Ovary (tissue), 7 donors: ENCODE measurements at regions not wholly inside any gene's neighbourhood (a gene's known extent, or its start where the extent isn't known, plus 50 kb on each side); places are given as distances from the start of the nearest gene placed in this dataset.

Experiments
- DNase-seq, 5 donors: peaks; one replicate each; pipeline ENCODE4 v3.0.0-alpha.2; 2019 to 2020
- H3K27ac ChIP-seq, 2 donors: fragments of 200-600 bp; one replicate each; pipeline versions ENCODE4 v1.5.1 to v1.8.0; 2019 to 2022
- H3K27me3 ChIP-seq: fragments of 200-600 bp; one replicate; pipeline ENCODE4 v1.8.0; 2022
- H3K36me3 ChIP-seq: fragments of 200-600 bp; sonication (generic); one replicate; pipeline ENCODE4 v1.5.1; 2019
- H3K4me1 ChIP-seq: one replicate; pipeline ENCODE4 v1.8.1; 2013; ENCODE audit warnings: mild to moderate bottlenecking, moderate library complexity; ENCODE audit not compliant: insufficient read depth
- H3K4me3 ChIP-seq: fragments of 200-600 bp; sonication (generic); one replicate; pipeline ENCODE4 v1.5.1; 2017
- H3K9me3 ChIP-seq, 2 donors: fragments of 200-600 bp in 1 of 2; sonication (generic) in 1 of 2; one replicate each; pipeline versions ENCODE4 v1.5.1 to v1.8.1; 2013 to 2019; ENCODE audit warnings: mild to moderate bottlenecking in 1 of 2, moderate library complexity in 1 of 2
- EP300 ChIP-seq: sonication (generic); formaldehyde crosslinking; IDR thresholded peaks from one replicate; pipeline ENCODE4 v1.6.1; 2017; ENCODE audit warnings: antibody characterized with exemption
- POLR2A ChIP-seq: fragments of 450-650 bp; IDR thresholded peaks from one replicate; pipeline ENCODE4 v1.6.1; 2017; ENCODE audit warnings: antibody characterized with exemption, mild to moderate bottlenecking, moderate library complexity
- WGBS, 3 donors: extraction: QIAGEN DNeasy Blood & Tissue Kit in 1 of 3; methylation state at CpG; one replicate each; pipeline versions ENCODE4 v1.1.5 to v1.1.7; 2013 to 2017; 5-methylcytosine and 5-hydroxymethylcytosine counted together
- intact Hi-C, 4 donors: fragments of 100-400 bp; cut with DNase I; formaldehyde crosslinking; loops; one replicate each; pipeline versions ENCODE4 v1.11.0 to v1.15.1; 2022 to 2023
- TF ChIP-seq, protein P1 (sequence below), 3 donors: fragments of 450-650 bp in 2 of 3; fragments of 200-600 bp in 1 of 3; IDR thresholded peaks; one replicate each; pipeline versions ENCODE4 v1.5.1 to v1.8.0; 2016 to 2022; ENCODE audit warnings: antibody characterized with exemption in 3 of 3, mild to moderate bottlenecking in 1 of 3
- donor health status: DM: no; HTN: no; CAD: no; lungs with moderate emphysema.
- donor health status: DM: no; HTN: no; CAD: no.
- donor health status: Bipolar disorder and iron deficiency.
- donor health status: DM: no; HTN: no; CAD: no.
- donor health status: DM: yes; HTN: yes; CAD: no.

DNA sequence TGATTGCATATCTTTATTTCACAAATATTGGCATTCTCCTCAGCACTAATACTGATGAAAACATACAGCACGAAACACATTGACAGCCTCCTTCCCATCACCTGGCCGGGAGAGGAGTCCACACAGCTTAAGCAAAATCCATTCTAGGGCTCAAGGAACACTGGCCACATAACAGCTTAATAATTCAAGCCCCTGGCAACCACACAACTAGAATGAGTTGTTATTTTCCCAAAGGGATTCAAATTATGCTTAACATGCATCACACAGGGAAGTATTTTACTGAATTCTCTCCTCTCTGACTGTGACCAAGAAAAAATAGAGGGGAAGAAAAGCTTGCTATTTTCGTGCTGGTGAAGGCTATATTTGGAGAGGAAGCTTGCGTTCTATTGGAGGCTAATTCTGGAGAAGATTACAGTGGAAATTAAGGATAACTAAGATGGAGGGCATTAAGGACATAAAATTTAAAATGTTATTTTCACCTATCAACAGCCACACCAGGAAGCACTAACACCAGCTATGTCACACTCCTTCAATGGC lies 198.5 kb downstream of the ADGRG6 start:
- H3K27me3 ChIP-seq = no peaks in the 10 kb centered on the region
- TF ChIP-seq EP300 (no peak), POLR2A (no peak)
- TF ChIP-seq, protein P1, sequence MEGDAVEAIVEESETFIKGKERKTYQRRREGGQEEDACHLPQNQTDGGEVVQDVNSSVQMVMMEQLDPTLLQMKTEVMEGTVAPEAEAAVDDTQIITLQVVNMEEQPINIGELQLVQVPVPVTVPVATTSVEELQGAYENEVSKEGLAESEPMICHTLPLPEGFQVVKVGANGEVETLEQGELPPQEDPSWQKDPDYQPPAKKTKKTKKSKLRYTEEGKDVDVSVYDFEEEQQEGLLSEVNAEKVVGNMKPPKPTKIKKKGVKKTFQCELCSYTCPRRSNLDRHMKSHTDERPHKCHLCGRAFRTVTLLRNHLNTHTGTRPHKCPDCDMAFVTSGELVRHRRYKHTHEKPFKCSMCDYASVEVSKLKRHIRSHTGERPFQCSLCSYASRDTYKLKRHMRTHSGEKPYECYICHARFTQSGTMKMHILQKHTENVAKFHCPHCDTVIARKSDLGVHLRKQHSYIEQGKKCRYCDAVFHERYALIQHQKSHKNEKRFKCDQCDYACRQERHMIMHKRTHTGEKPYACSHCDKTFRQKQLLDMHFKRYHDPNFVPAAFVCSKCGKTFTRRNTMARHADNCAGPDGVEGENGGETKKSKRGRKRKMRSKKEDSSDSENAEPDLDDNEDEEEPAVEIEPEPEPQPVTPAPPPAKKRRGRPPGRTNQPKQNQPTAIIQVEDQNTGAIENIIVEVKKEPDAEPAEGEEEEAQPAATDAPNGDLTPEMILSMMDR (IDR thresholded peaks at IDR 0.05) = no peak
- DNase-seq = no peak
- no peaks in the 10 kb centered on the region for H3K9me3 ChIP-seq
- 40 to 54% (median 45%) methylated on average over 4 of the region's 4 CpGs for WGBS, 3 donors
- no peak overlapping the region for H3K4me3 ChIP-seq
- H3K27ac ChIP-seq = no peak overlapping the region
- H3K36me3 ChIP-seq = no peaks in the 10 kb centered on the region
- intact Hi-C loops = no loop called here
- no peaks in the 10 kb centered on the region for H3K4me1 ChIP-seq

DNA sequence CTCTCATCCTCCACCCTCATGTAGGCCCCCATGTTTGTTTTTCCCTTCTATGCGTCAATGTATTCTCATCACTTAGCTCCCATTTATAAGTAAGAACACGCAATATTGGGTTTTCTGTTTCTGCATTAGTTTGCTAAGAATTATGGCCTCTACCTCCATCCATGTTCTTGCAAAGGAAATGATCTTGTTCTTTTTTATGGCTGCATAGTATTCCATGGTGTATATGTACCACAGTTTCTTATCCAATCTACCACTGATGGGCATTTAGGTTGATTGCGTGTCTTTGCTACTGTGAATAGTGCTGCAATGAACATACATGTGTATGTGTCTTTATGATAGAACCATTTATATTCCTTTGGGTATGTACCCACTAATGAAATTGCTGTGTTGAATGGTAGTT lies 200.0 kb downstream of the ADGRG6 start:
- no peak overlapping the region for H3K27ac ChIP-seq
- H3K9me3 ChIP-seq = no peaks in the 10 kb centered on the region
- intact Hi-C loops = no loop called here
- TF ChIP-seq EP300 = no peak
- no peaks in the 10 kb centered on the region for H3K27me3 ChIP-seq
- WGBS, 3 donors = 74 to 95% (median 92%) methylated on average over 3 of the region's 3 CpGs
- no peaks in the 10 kb centered on the region for H3K4me1 ChIP-seq
- H3K36me3 ChIP-seq = no peaks in the 10 kb centered on the region
- no peak overlapping the region for H3K4me3 ChIP-seq
- no peak for DNase-seq

DNA sequence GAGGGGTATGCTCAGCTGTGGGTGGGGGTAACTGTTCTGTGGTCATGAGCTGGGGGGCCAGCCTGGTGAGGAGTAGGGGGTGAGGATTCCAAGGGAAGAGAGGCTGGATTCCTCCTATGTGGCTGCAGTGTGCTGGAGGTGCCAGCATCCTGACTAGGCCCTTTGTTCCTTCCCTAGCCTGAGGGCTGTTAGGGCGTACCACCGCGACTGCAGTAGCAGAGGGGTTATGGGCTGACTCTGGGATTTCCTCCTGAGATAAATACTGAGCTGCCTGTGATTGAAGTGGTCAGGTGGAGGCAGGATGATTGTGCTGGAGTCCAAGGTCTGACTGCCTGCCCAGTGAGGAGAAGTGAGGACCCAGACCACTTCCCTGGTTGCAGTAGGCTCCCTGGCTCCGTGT lies 205.3 kb downstream of the ADGRG6 start:
- TF ChIP-seq, protein P1 (IDR thresholded peaks at IDR 0.05) = no peak
- no peaks in the 10 kb centered on the region for H3K36me3 ChIP-seq
- DNase-seq = no peak
- no peak overlapping the region for H3K4me3 ChIP-seq
- no peak overlapping the region for H3K27ac ChIP-seq
- no peaks in the 10 kb centered on the region for H3K9me3 ChIP-seq
- no peaks in the 10 kb centered on the region for H3K4me1 ChIP-seq
- intact Hi-C loops = no loop called here
- H3K27me3 ChIP-seq = no peaks in the 10 kb centered on the region
- WGBS, 3 donors = 87 to 95% (median 90%) methylated on average over 4 of the region's 4 CpGs

DNA sequence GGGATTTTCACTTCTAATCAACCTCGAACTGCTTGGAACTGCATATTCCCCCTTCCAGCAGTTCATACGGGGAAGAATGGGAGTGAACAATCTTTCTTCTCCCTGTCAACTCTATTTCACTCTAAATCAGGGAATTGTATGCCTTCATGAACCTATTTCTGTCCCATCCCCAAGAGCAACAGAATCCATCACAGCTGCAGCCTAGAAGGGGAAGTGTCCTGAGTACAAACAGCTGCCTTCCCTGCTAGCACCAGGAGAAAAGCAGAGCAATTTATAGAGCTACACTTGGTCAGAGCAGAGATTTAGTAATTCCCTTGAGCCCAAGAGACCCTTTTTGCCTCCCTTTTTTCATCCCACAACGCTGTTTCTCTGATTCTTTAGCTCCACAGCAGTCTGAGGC lies 208.4 kb downstream of the ADGRG6 start:
- WGBS, 3 donors = 36 to 44% (median 40%) methylated on average over 3 of the region's 3 CpGs
- intact Hi-C loops = no loop called here
- no peak for DNase-seq
- no peaks in the 10 kb centered on the region for H3K36me3 ChIP-seq
- H3K27me3 ChIP-seq = no peaks in the 10 kb centered on the region
- TF ChIP-seq EP300 (no peak), POLR2A (no peak)
- TF ChIP-seq, protein P1 (IDR thresholded peaks at IDR 0.05) = no peak
- H3K27ac ChIP-seq = no peak overlapping the region
- no peak overlapping the region for H3K4me3 ChIP-seq
- no peaks in the 10 kb centered on the region for H3K9me3 ChIP-seq
- H3K4me1 ChIP-seq = no peaks in the 10 kb centered on the region

DNA sequence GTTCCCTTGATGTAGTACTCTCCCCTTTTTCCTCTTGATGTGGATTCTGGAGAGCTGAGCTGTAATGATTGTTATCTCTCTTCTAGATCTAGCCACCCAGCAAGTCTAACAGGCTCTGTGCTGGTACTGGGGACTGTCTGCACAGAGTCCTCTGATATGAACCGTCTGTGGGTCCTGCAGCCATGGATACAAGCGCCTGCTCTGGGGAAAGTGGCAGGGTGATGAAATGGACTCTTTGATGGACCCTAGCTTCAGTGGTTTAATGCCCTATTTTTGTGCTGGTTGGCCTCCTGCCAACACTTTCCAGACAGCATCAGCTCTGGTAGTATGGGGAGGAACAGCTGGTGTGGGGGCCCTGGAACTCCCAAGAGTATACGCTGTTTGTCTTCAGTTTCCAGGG lies 216.3 kb downstream of the ADGRG6 start:
- H3K27me3 ChIP-seq = no peaks in the 10 kb centered on the region
- H3K4me1 ChIP-seq = no peaks in the 10 kb centered on the region
- TF ChIP-seq, protein P1 (IDR thresholded peaks at IDR 0.05) = no peak
- TF ChIP-seq EP300 (no peak), POLR2A (no peak)
- no peak for DNase-seq
- WGBS, 3 donors = 48 to 55% (median 51%) methylated on average over 3 of the region's 3 CpGs
- no peaks in the 10 kb centered on the region for H3K9me3 ChIP-seq
- H3K27ac ChIP-seq = no peak overlapping the region
- H3K36me3 ChIP-seq = no peaks in the 10 kb centered on the region
- H3K4me3 ChIP-seq = no peak overlapping the region
- intact Hi-C loops = no loop called here
